CD8-positive, alpha-beta memory T cell (primary cell): ENCODE measurements at regions not wholly inside any gene's neighbourhood (a gene's known extent, or its start where the extent isn't known, plus 50 kb on each side); places are given as distances from the start of the nearest gene placed in this dataset.
"Not testable (repeated sequence)": the region's sequence is repeated elsewhere in the genome, so short reads cannot be mapped to it uniquely, and the experiment has no call there.

Source experiments
- CTCF ChIA-PET: fragments of 350-600 bp; sonication (Branson Sonifier 250); formaldehyde crosslinking; loops from one replicate; lab custom pipeline; 2021; ENCODE audit warnings: antibody characterized with exemption; lab: Charles Lee
- POLR2A ChIA-PET: fragments of 350-600 bp; sonication (Branson Sonifier 250); formaldehyde crosslinking; loops from one replicate; lab custom pipeline; 2021; ENCODE audit warnings: antibody characterized with exemption; lab: Charles Lee
- DNase-seq, 5 donors: peaks; one replicate each; pipeline versions ENCODE4 v3.0.0 to v3.0.0-alpha.2; 2020 to 2022; ENCODE audit warnings: mixed read lengths in 1 of 5
- H3K27ac ChIP-seq: one replicate; pipeline ENCODE4 v1.7.0; 2013; ENCODE audit warnings: low read depth, mild to moderate bottlenecking, low read length, moderate library complexity
- H3K27me3 ChIP-seq: 2 replicates; pipeline ENCODE4 v1.7.0; 2013; ENCODE audit warnings: low read length, mild to moderate bottlenecking; ENCODE audit not compliant: insufficient read depth, poor library complexity, severe bottlenecking
- H3K36me3 ChIP-seq: 2 replicates; pipeline ENCODE4 v1.7.0; 2013; ENCODE audit warnings: mild to moderate bottlenecking, low read length, moderate library complexity; ENCODE audit not compliant: insufficient read depth
- H3K4me1 ChIP-seq: 2 replicates; pipeline ENCODE4 v1.7.0; 2013; ENCODE audit warnings: mild to moderate bottlenecking, low read length, moderate library complexity; ENCODE audit not compliant: insufficient read depth
- H3K4me3 ChIP-seq: 2 replicates; pipeline ENCODE4 v1.7.0; 2013; ENCODE audit warnings: mild to moderate bottlenecking, low read length
- H3K9me3 ChIP-seq: 2 replicates; pipeline ENCODE4 v1.7.0; 2013; ENCODE audit warnings: mild to moderate bottlenecking, low read length
- H3K27ac Mint-ChIP-seq, 8 donors: one replicate each; pipeline ENCODE4 v1.8.0; 2020 to 2021; ENCODE audit warnings: mixed read lengths in 8 of 8, mild to moderate bottlenecking in 6 of 8, inconsistent platforms in 3 of 8, moderate library complexity in 3 of 8
- H3K27me3 Mint-ChIP-seq, 2 donors: one replicate each; pipeline ENCODE4 v1.8.0; 2020 to 2021; ENCODE audit warnings: mixed read lengths in 2 of 2, mild to moderate bottlenecking in 1 of 2, moderate library complexity in 1 of 2
- H3K36me3 Mint-ChIP-seq, 3 donors: one replicate each; pipeline ENCODE4 v1.8.0; 2020 to 2021; ENCODE audit warnings: mixed read lengths in 3 of 3, inconsistent platforms in 1 of 3, mild to moderate bottlenecking in 1 of 3
- H3K4me1 Mint-ChIP-seq, 3 donors: one replicate each; pipeline ENCODE4 v1.8.0; 2020 to 2021; ENCODE audit warnings: mixed read lengths in 3 of 3, inconsistent platforms in 1 of 3, mild to moderate bottlenecking in 1 of 3
- H3K4me3 Mint-ChIP-seq, 7 donors: one replicate each; pipeline ENCODE4 v1.8.0; 2020 to 2021; ENCODE audit warnings: mixed read lengths in 7 of 7, mild to moderate bottlenecking in 6 of 7, moderate library complexity in 4 of 7, inconsistent platforms in 2 of 7
- H3K9me3 Mint-ChIP-seq, 5 donors: one replicate each; pipeline ENCODE4 v1.8.0; 2020 to 2022; ENCODE audit warnings: mixed read lengths in 5 of 5, mild to moderate bottlenecking in 3 of 5, moderate library complexity in 2 of 5, inconsistent platforms in 1 of 5

- Mint-ChIP-seq H3K4me1 (no peaks in the 10 kb centered on the region), H3K27ac (no peak overlapping the region), H3K36me3 (no peaks in the 10 kb centered on the region), H3K9me3 (peaks cover 0 to 2% (median 0%) of the 10 kb centered on the region in 5 donors), H3K4me3 (no peak overlapping the region), H3K27me3 (peaks cover 4 to 6% of the 10 kb centered on the region in 2 donors)
- no peak overlapping the region for H3K27ac ChIP-seq
- ChIA-PET POLR2A (no interaction called here), CTCF (interaction anchor here (0.8 to 1.4 kb wide), 3 partner anchors 8 to 15 kb away, joined by 3 to 4 read pairs (median 3); no protein-coding TSS in a partner anchor)
- DNase-seq: no peak
- no peaks in the 10 kb centered on the region for H3K27me3 ChIP-seq
- H3K9me3 ChIP-seq: no peaks in the 10 kb centered on the region
- H3K36me3 ChIP-seq: no peaks in the 10 kb centered on the region
- H3K4me3 ChIP-seq: no peak overlapping the region
- H3K4me1 ChIP-seq: no peaks in the 10 kb centered on the region
These were observed 63.4 kb upstream of the SOD1 start for GRCh38 chr21:31596055-31596454.

GRCh38 chr21:31594726-31595125 lies 64.8 kb upstream of the SOD1 start:
- H3K27ac Mint-ChIP-seq: no peak overlapping the region
- H3K27ac ChIP-seq: no peak overlapping the region
- no peak overlapping the region for H3K4me3 Mint-ChIP-seq
- H3K9me3 Mint-ChIP-seq: peaks cover 0 to 2% (median 0%) of the 10 kb centered on the region in 5 donors
- no peaks in the 10 kb centered on the region for H3K36me3 ChIP-seq
- no peak overlapping the region for H3K4me3 ChIP-seq
- DNase-seq: no peak
- H3K27me3 ChIP-seq: no peaks in the 10 kb centered on the region
- H3K27me3 Mint-ChIP-seq: peaks cover 6 to 7% of the 10 kb centered on the region in 2 donors
- no peaks in the 10 kb centered on the region for H3K4me1 Mint-ChIP-seq
- POLR2A ChIA-PET: no interaction called here
- no peaks in the 10 kb centered on the region for H3K36me3 Mint-ChIP-seq
- CTCF ChIA-PET: no interaction called here
- no peaks in the 10 kb centered on the region for H3K9me3 ChIP-seq
- no peaks in the 10 kb centered on the region for H3K4me1 ChIP-seq

- no peaks in the 10 kb centered on the region for H3K27me3 ChIP-seq
- Mint-ChIP-seq H3K9me3 (peaks cover 0 to 2% (median 0%) of the 10 kb centered on the region in 5 donors), H3K27me3 (peaks cover 6 to 7% of the 10 kb centered on the region in 2 donors), H3K4me3 (no peak overlapping the region), H3K36me3 (no peaks in the 10 kb centered on the region), H3K27ac (no peak overlapping the region), H3K4me1 (no peaks in the 10 kb centered on the region)
- H3K27ac ChIP-seq: no peak overlapping the region
- ChIA-PET CTCF (no interaction called here), POLR2A (no interaction called here)
- no peaks in the 10 kb centered on the region for H3K9me3 ChIP-seq
- no peak overlapping the region for H3K4me3 ChIP-seq
- H3K4me1 ChIP-seq: no peaks in the 10 kb centered on the region
- no peaks in the 10 kb centered on the region for H3K36me3 ChIP-seq
- no peak for DNase-seq
These were observed 65.2 kb upstream of the SOD1 start for GRCh38 chr21:31594279-31594678.

- no peak for DNase-seq
- H3K9me3 Mint-ChIP-seq: no peaks in the 10 kb centered on the region
- Histone ChIP-seq H3K27ac (no peak overlapping the region), H3K4me1 (no peaks in the 10 kb centered on the region), H3K9me3 (no peaks in the 10 kb centered on the region), H3K27me3 (no peaks in the 10 kb centered on the region), H3K4me3 (no peak overlapping the region), H3K36me3 (no peaks in the 10 kb centered on the region)
- no peak overlapping the region for H3K27ac Mint-ChIP-seq
- no peaks in the 10 kb centered on the region for H3K4me1 Mint-ChIP-seq
- ChIA-PET CTCF (interaction anchor here (0.5 to 1.3 kb wide), 2 partner anchors 11 to 19 kb away, joined by 3 read pairs; no protein-coding TSS in a partner anchor), POLR2A (no interaction called here)
- H3K36me3 Mint-ChIP-seq: no peaks in the 10 kb centered on the region
- H3K27me3 Mint-ChIP-seq: peaks cover 6 to 11% of the 10 kb centered on the region in 2 donors
- no peak overlapping the region for H3K4me3 Mint-ChIP-seq
These were observed 66.4 kb upstream of the SOD1 start for GRCh38 chr21:31592963-31593560.

GRCh38 chr21:31592516-31592915 lies 67.0 kb upstream of the SOD1 start:
- Histone ChIP-seq H3K27me3 (no peaks in the 10 kb centered on the region), H3K36me3 (no peaks in the 10 kb centered on the region), H3K9me3 (no peaks in the 10 kb centered on the region), H3K4me1 (no peaks in the 10 kb centered on the region), H3K4me3 (no peak overlapping the region), H3K27ac (no peak overlapping the region)
- H3K36me3 Mint-ChIP-seq: no peaks in the 10 kb centered on the region
- no peak overlapping the region for H3K27ac Mint-ChIP-seq
- DNase-seq: no peak
- H3K4me3 Mint-ChIP-seq: no peak overlapping the region
- ChIA-PET CTCF (interaction anchor here (0.5 to 1.3 kb wide), 2 partner anchors 11 to 18 kb away, joined by 3 read pairs; no protein-coding TSS in a partner anchor), POLR2A (no interaction called here)
- no peaks in the 10 kb centered on the region for H3K4me1 Mint-ChIP-seq
- H3K27me3 Mint-ChIP-seq: peaks cover 6 to 11% of the 10 kb centered on the region in 2 donors
- no peaks in the 10 kb centered on the region for H3K9me3 Mint-ChIP-seq

- Histone ChIP-seq H3K4me1 (no peaks in the 10 kb centered on the region), H3K27ac (no peak overlapping the region), H3K27me3 (no peaks in the 10 kb centered on the region), H3K9me3 (no peaks in the 10 kb centered on the region), H3K4me3 (no peak overlapping the region), H3K36me3 (no peaks in the 10 kb centered on the region)
- ChIA-PET CTCF (no interaction called here), POLR2A (no interaction called here)
- H3K4me3 Mint-ChIP-seq: no peak overlapping the region
- H3K27ac Mint-ChIP-seq: no peak overlapping the region
- H3K9me3 Mint-ChIP-seq: no peaks in the 10 kb centered on the region
- H3K36me3 Mint-ChIP-seq: no peaks in the 10 kb centered on the region
- no peak for DNase-seq
- no peaks in the 10 kb centered on the region for H3K4me1 Mint-ChIP-seq
- H3K27me3 Mint-ChIP-seq: peaks cover 6 to 13% of the 10 kb centered on the region in 2 donors
These were observed 69.7 kb upstream of the SOD1 start for GRCh38 chr21:31589820-31590219.

- H3K27me3 Mint-ChIP-seq: peaks cover 5 to 13% of the 10 kb centered on the region in 2 donors
- Histone ChIP-seq H3K27me3 (no peaks in the 10 kb centered on the region), H3K36me3 (no peaks in the 10 kb centered on the region), H3K9me3 (no peaks in the 10 kb centered on the region), H3K4me1 (no peaks in the 10 kb centered on the region), H3K4me3 (no peak overlapping the region), H3K27ac (no peak overlapping the region)
- CTCF ChIA-PET: interaction anchor here (1.5 kb wide), 1 partner anchor 18 kb away, joined by 5 read pairs; no protein-coding TSS in a partner anchor
- no peak for DNase-seq
- H3K4me1 Mint-ChIP-seq: no peaks in the 10 kb centered on the region
- no peaks in the 10 kb centered on the region for H3K9me3 Mint-ChIP-seq
- no peak overlapping the region for H3K27ac Mint-ChIP-seq
- POLR2A ChIA-PET: no interaction called here
- H3K4me3 Mint-ChIP-seq: no peak overlapping the region
- H3K36me3 Mint-ChIP-seq: no peaks in the 10 kb centered on the region
These were observed 73.4 kb upstream of the SOD1 start for GRCh38 chr21:31586118-31586517.

GRCh38 chr21:31583937-31584336 lies 75.6 kb upstream of the SOD1 start:
- H3K4me1 Mint-ChIP-seq, H3K36me3 ChIP-seq, DNase-seq, H3K27me3 ChIP-seq, H3K9me3 Mint-ChIP-seq, H3K4me3 Mint-ChIP-seq, H3K4me1 ChIP-seq, H3K9me3 ChIP-seq, H3K27ac ChIP-seq, H3K36me3 Mint-ChIP-seq, H3K27ac Mint-ChIP-seq, H3K4me3 ChIP-seq, POLR2A ChIA-PET: not testable (repeated sequence)
- peaks cover 1 to 16% of the 10 kb centered on the region in 2 donors for H3K27me3 Mint-ChIP-seq
- CTCF ChIA-PET: interaction anchor here (1.0 kb wide), 1 partner anchor 385 kb away, joined by 4 read pairs; no protein-coding TSS in a partner anchor
